ENCODE measurements at regions not wholly inside any gene's neighbourhood (a gene's known extent, or its start where the extent isn't known, plus 50 kb on each side); places are given as distances from the start of the nearest gene placed in this dataset.
"Not testable (repeated sequence)": the region's sequence is repeated elsewhere in the genome, so short reads cannot be mapped to it uniquely, and the experiment has no call there.

DNA sequence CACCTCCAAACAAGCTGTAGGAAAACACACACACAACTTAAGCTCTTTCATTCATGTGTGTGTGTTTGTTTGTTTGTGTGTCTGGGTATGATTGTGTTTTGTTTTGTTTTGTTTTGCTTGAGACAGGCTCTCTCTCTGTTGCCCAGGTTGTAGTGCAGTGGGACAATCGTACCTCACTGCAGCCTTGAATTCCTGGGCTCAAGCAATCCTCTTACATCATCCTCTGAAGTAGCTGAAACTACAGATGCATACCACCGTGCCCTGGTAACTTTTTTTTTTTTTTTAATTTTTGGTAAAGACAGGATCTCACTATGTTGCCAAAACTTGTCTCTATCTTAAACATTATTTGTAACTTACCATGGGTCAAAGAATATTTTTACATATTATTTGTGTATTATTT is 431.7 kb downstream of the SLITRK1 start:
- no peaks in the 10 kb centered on the region for H4K20me1 ChIP-seq (ENCODE audit: low read length)
- DNase-seq (no peak), ATAC-seq (no peak)
- H3K9me3 ChIP-seq (ENCODE audit: low read length): no peaks in the 10 kb centered on the region
- H2AFZ ChIP-seq (ENCODE audit: low read length): 0 out of 2 replicates have a peak overlapping the region, but pooled peaks have one; percentile 7
- ChIA-PET POLR2A (ENCODE audit: unreplicated experiment) (no interaction called here), CTCF (no interaction called here)
- no peaks in the 10 kb centered on the region for H3K79me2 ChIP-seq (ENCODE audit: low read length)
- H3F3A ChIP-seq (ENCODE audit: low read length, unreplicated experiment): no peaks in the 10 kb centered on the region
- intact Hi-C loops (cut with micrococcal nuclease): no loop called here
- no peak overlapping the region for H3K4me2 ChIP-seq (ENCODE audit: low read length)
- H3K9ac ChIP-seq (ENCODE audit: low read length): no peak overlapping the region
- H3K27ac ChIP-seq (ENCODE audit: low read length): no peak overlapping the region
- TF ChIP-seq, protein P1, sequence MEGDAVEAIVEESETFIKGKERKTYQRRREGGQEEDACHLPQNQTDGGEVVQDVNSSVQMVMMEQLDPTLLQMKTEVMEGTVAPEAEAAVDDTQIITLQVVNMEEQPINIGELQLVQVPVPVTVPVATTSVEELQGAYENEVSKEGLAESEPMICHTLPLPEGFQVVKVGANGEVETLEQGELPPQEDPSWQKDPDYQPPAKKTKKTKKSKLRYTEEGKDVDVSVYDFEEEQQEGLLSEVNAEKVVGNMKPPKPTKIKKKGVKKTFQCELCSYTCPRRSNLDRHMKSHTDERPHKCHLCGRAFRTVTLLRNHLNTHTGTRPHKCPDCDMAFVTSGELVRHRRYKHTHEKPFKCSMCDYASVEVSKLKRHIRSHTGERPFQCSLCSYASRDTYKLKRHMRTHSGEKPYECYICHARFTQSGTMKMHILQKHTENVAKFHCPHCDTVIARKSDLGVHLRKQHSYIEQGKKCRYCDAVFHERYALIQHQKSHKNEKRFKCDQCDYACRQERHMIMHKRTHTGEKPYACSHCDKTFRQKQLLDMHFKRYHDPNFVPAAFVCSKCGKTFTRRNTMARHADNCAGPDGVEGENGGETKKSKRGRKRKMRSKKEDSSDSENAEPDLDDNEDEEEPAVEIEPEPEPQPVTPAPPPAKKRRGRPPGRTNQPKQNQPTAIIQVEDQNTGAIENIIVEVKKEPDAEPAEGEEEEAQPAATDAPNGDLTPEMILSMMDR (conservative IDR thresholded peaks at IDR 0.05; ENCODE audit: low read depth, low read length): no peak
- no peak for TF ChIP-seq EZH2 (IDR thresholded peaks at IDR 0.05; ENCODE audit: low read length, unreplicated experiment)
- no peak for TF ChIP-seq EZH2phosphoT487 (IDR thresholded peaks at IDR 0.05; ENCODE audit: borderline replicate concordance, low read length)
- no peaks in the 10 kb centered on the region for H3K27me3 ChIP-seq (ENCODE audit: low read length)
- H3K36me3 ChIP-seq (ENCODE audit: low read depth, low read length): no peaks in the 10 kb centered on the region
- peaks cover 20% of the 10 kb centered on the region for H3K4me1 ChIP-seq (ENCODE audit: insufficient read depth, low read length)
- BruUV-seq (replicated peaks): no TSS peak
- H3K4me3 ChIP-seq (ENCODE audit: low read length): no peak overlapping the region
- no peaks in the 10 kb centered on the region for H3K9me2 ChIP-seq (replicated peaks; ENCODE audit: low read length)

- ChIA-PET POLR2A (ENCODE audit: unreplicated experiment) (no interaction called here), CTCF (no interaction called here)
- Histone ChIP-seq H3K36me3 (ENCODE audit: low read depth, low read length) (no peaks in the 10 kb centered on the region), H3K4me2 (ENCODE audit: low read length) (peak overlapping the region; percentile 44), H3K4me3 (ENCODE audit: low read length) (no peak overlapping the region), H3K9me2 (replicated peaks; ENCODE audit: low read length) (no peaks in the 10 kb centered on the region), H3K9ac (ENCODE audit: low read length) (no peak overlapping the region), H3K27me3 (ENCODE audit: low read length) (no peaks in the 10 kb centered on the region), H4K20me1 (ENCODE audit: low read length) (no peaks in the 10 kb centered on the region), H2AFZ (ENCODE audit: low read length) (0 out of 2 replicates have a peak overlapping the region, but pooled peaks have one; percentile 7), H3K79me2 (ENCODE audit: low read length) (no peaks in the 10 kb centered on the region), H3K4me1 (ENCODE audit: insufficient read depth, low read length) (peaks cover 20% of the 10 kb centered on the region), H3F3A (ENCODE audit: low read length, unreplicated experiment) (no peaks in the 10 kb centered on the region), H3K27ac (ENCODE audit: low read length) (peak overlapping the region; percentile 46), H3K9me3 (ENCODE audit: low read length) (no peaks in the 10 kb centered on the region)
- intact Hi-C loops (cut with micrococcal nuclease): loop anchor here (2.0 kb wide), 1 partner anchor 49 kb away; no protein-coding TSS in a partner anchor
- DNase-seq (peak; percentile 72), ATAC-seq (peak; percentile 87)
- TF ChIP-seq, protein P1 (conservative IDR thresholded peaks at IDR 0.05; ENCODE audit: low read depth, low read length): no peak
- TF ChIP-seq EZH2 (IDR thresholded peaks at IDR 0.05; ENCODE audit: low read length, unreplicated experiment) (no peak), EZH2phosphoT487 (IDR thresholded peaks at IDR 0.05; ENCODE audit: borderline replicate concordance, low read length) (no peak)
- no TSS peak for BruUV-seq (replicated peaks)
Observed at GRCh38 chr13:83449668-83450395, 432.4 kb downstream of the SLITRK1 start.

DNA sequence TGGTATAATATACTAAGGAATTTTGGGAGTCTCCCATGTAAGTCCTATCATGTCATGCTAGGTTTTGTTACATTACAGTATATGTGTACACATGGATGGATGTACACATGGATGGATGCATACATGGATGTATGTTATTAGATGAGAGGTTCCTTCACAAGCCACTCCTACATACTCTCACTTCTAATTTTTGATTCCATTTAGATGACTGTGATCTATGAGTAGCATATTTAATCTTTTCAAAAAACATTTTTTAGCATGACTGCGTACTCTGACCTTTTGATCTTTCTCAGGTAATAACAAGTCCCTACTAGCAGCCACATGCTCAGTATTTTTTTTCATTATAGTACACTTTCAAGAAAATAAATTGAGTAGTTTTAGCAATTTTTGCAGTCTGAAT is 441.8 kb downstream of the SLITRK1 start:
- Histone ChIP-seq H3K4me2 (ENCODE audit: low read length) (no peak overlapping the region), H2AFZ (ENCODE audit: low read length) (no peak overlapping the region), H3K36me3 (ENCODE audit: low read depth, low read length) (no peaks in the 10 kb centered on the region), H3K4me1 (ENCODE audit: insufficient read depth, low read length) (no peaks in the 10 kb centered on the region), H3K9me3 (ENCODE audit: low read length) (no peaks in the 10 kb centered on the region), H3K9me2 (replicated peaks; ENCODE audit: low read length) (no peaks in the 10 kb centered on the region), H3F3A (ENCODE audit: low read length, unreplicated experiment) (no peaks in the 10 kb centered on the region), H3K27me3 (ENCODE audit: low read length) (no peaks in the 10 kb centered on the region), H3K79me2 (ENCODE audit: low read length) (no peaks in the 10 kb centered on the region), H3K27ac (ENCODE audit: low read length) (no peak overlapping the region), H3K9ac (ENCODE audit: low read length) (no peak overlapping the region), H3K4me3 (ENCODE audit: low read length) (no peak overlapping the region), H4K20me1 (ENCODE audit: low read length) (no peaks in the 10 kb centered on the region)
- intact Hi-C loops (cut with micrococcal nuclease): no loop called here
- no peak for ATAC-seq
- no TSS peak for BruUV-seq (replicated peaks)
- TF ChIP-seq EZH2phosphoT487 (IDR thresholded peaks at IDR 0.05; ENCODE audit: borderline replicate concordance, low read length) (no peak), EZH2 (IDR thresholded peaks at IDR 0.05; ENCODE audit: low read length, unreplicated experiment) (no peak)
- TF ChIP-seq, protein P1 (conservative IDR thresholded peaks at IDR 0.05; ENCODE audit: low read depth, low read length): no peak
- POLR2A ChIA-PET (ENCODE audit: unreplicated experiment): no interaction called here
- CTCF ChIA-PET: no interaction called here
- no peak for DNase-seq

- CTCF ChIA-PET; H3K27me3 ChIP-seq (ENCODE audit: low read length); H4K20me1 ChIP-seq (ENCODE audit: low read length); intact Hi-C loops (cut with micrococcal nuclease); H3K79me2 ChIP-seq (ENCODE audit: low read length); H3K4me1 ChIP-seq (ENCODE audit: insufficient read depth, low read length); H3K36me3 ChIP-seq (ENCODE audit: low read depth, low read length); DNase-seq; ATAC-seq; BruUV-seq (replicated peaks); H3K4me3 ChIP-seq (ENCODE audit: low read length); H3K27ac ChIP-seq (ENCODE audit: low read length); H3K9ac ChIP-seq (ENCODE audit: low read length); H3F3A ChIP-seq (ENCODE audit: low read length, unreplicated experiment); H3K4me2 ChIP-seq (ENCODE audit: low read length); H3K9me2 ChIP-seq (replicated peaks; ENCODE audit: low read length); H2AFZ ChIP-seq (ENCODE audit: low read length); H3K9me3 ChIP-seq (ENCODE audit: low read length); POLR2A ChIA-PET (ENCODE audit: unreplicated experiment): not testable (repeated sequence)
Observed at GRCh38 chr13:83439464-83439863, 442.8 kb downstream of the SLITRK1 start.
